ENCODE measurements at regions not wholly inside any gene's neighbourhood (a gene's known extent, or its start where the extent isn't known, plus 50 kb on each side); places are given as distances from the start of the nearest gene placed in this dataset.
"Not testable (repeated sequence)": the region's sequence is repeated elsewhere in the genome, so short reads cannot be mapped to it uniquely, and the experiment has no call there.

DNA sequence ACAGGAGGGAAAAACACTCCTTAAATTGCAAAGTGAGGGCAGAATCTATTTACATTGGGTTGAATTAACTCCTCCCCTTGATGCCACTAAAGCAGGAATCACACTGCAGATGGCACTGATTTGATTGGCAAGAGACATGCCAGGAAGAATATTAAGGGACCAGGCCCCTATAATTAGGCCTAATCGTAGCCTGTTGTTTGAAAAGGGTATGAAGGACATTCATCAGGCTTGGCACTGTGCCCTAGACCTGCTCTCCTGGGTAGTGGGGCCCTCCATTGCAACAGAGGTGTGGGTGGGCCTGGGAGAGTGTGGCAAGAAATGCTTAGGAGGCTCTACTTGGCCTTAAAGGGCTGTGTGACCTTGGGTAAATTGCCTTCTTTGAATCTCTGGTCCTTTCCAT is 102.3 kb downstream of the SINHCAF start:
- TF ChIP-seq, protein P1, sequence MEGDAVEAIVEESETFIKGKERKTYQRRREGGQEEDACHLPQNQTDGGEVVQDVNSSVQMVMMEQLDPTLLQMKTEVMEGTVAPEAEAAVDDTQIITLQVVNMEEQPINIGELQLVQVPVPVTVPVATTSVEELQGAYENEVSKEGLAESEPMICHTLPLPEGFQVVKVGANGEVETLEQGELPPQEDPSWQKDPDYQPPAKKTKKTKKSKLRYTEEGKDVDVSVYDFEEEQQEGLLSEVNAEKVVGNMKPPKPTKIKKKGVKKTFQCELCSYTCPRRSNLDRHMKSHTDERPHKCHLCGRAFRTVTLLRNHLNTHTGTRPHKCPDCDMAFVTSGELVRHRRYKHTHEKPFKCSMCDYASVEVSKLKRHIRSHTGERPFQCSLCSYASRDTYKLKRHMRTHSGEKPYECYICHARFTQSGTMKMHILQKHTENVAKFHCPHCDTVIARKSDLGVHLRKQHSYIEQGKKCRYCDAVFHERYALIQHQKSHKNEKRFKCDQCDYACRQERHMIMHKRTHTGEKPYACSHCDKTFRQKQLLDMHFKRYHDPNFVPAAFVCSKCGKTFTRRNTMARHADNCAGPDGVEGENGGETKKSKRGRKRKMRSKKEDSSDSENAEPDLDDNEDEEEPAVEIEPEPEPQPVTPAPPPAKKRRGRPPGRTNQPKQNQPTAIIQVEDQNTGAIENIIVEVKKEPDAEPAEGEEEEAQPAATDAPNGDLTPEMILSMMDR (IDR thresholded peaks at IDR 0.05; ENCODE audit: low read depth, low read length, poor library complexity, severe bottlenecking), result not testable (repeated sequence)
- TF ChIP-seq EZH2phosphoT487 (IDR thresholded peaks at IDR 0.05; ENCODE audit: borderline replicate concordance, low read length), result not testable (repeated sequence)

Measured in DOHH2 (cell line).